Iris pigment epithelial cell (primary cell): ENCODE measurements at regions not wholly inside any gene's neighbourhood (a gene's known extent, or its start where the extent isn't known, plus 50 kb on each side); places are given as distances from the start of the nearest gene placed in this dataset.
A peak's percentile ranks its signal among the peaks of the same experiment; 100 is the strongest.

ENCODE experiments used
- DNase-seq: peaks from one replicate; pipeline ENCODE4 v3.0.0-alpha.2; 2011; ENCODE audit warnings: low read depth

DNA sequence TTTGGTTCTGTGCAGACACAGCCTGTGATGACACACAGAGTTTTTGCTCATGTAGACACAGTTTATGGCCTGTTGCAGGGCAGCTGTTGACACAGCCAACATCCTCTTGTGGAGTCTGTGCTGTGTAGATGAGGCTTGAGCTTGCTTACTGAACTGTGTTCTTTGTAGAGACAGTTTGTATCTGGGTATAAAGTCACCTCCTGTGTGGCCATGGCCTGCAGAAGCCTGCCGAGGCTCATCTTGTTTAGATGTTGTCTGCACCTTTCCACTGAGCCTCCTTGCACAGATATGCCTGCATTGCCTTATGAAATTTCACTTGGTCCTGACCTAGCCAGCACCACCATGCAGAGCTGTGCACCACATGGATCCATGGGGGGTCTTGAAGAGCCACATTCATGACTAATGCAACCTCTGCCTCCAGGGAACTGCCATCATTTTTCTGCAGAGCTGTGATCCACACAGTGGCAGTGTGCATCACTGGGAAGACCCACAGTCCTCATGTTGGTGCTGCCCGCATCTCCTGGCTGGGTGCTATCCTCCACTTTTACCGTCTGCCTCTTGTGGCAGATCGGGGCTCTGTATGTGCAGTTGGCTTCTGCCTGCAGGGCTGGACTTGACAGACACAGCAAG lies 198.0 kb upstream of the MAMLD1 start:
- DNase-seq, result no peak

GRCh38 chrX:150165776-150166610 lies 197.1 kb upstream of the MAMLD1 start:
- DNase-seq, result no peak

GRCh38 chrX:150167482-150168324 lies 195.4 kb upstream of the MAMLD1 start:
- DNase-seq, result no peak

DNA sequence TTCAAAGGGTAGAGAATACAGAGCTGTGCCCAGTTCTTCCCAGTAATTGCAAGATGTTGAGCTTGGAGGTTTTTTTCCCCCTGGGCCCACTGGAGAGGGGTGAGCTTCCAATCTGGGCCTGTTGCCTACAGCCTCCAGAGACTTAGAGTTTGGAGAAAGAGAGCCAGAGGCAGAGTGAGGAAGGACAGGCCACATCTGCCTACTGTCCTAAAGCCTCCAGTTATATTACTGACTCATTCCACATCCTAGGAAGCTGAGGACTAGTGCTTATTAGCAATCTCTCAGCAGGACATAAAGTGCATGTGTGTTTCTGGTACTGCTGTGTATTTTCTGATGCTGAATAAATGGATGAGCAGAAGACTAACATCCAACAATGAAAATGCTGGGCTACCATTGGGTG lies 181.0 kb upstream of the MAMLD1 start:
- no peak for DNase-seq

DNA sequence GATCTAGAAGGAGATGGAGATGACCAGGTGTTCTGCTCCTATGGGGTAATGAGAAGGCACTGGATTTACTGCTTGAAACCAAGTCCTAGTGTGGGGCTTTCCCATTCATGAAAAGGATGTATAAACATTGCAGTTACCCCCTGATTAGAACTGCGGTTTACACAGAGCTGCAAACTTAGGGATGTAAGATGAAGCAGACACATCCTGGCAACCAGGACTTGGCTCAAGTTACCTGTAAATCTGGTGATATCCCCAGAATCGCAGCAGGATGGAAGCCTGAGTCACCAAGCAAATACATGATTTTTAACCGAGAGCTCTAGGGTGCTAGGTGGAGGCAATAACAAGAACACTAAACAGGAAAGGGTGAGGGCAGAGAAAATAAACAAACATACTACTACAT lies 178.6 kb upstream of the MAMLD1 start:
- DNase-seq, result peak; percentile 56

GRCh38 chrX:150185766-150186165 lies 177.4 kb upstream of the MAMLD1 start:
- no peak for DNase-seq

DNA sequence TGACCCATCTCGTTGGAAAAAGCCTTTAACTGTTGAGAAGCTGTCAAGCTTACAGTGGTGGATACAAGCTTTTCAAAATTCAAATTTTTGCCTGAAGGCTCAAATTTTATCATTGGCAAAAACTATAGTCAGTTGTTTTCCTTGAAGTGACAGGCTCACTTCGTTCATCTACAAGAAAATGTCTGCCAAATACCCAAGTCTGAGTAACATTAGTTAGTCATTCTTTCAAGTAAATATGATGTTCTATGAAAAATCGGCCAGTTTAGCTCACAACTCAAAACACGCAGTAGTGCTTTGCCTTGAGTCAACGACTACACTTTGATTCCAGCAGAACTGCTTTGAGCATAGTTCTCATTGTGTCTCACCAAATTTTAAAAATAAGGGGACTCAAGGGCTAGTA lies 170.3 kb upstream of the MAMLD1 start:
- DNase-seq, result peak; percentile 45

- no peak for DNase-seq
These were observed 166.8 kb upstream of the MAMLD1 start for GRCh38 chrX:150196285-150196684.

- no peak for DNase-seq
These were observed 165.7 kb upstream of the MAMLD1 start for GRCh38 chrX:150197388-150197787.

- no peak for DNase-seq
These were observed 164.3 kb upstream of the MAMLD1 start for GRCh38 chrX:150198776-150199175.

GRCh38 chrX:150199181-150199580 lies 163.9 kb upstream of the MAMLD1 start:
- no peak for DNase-seq

- DNase-seq, result no peak
These were observed 163.3 kb upstream of the MAMLD1 start for GRCh38 chrX:150199803-150200202.

- DNase-seq, result no peak
These were observed 162.8 kb upstream of the MAMLD1 start for GRCh38 chrX:150200361-150200760.

DNA sequence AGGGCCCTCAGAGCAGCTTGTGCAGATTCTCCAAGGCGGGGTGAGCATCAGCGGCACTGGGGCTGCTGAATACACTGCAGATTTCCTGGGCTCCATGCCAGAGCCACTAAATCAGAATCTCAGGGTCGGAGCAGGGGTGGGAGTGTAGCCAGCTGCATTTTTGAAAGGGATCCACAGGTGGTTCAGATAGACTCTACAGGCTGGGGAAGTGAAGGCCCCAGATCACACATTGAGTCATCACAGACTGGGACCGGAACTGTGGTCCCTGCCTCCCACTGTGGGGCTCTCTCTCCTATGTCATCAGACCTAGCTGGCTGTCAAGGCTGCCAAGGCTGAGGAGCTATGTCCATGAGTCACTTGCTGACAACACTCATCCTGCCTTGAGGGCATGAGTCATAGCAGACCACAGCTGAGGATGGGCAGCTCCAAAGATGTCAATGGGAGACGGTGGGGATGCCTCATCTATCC lies 162.3 kb upstream of the MAMLD1 start:
- peak; percentile 97 for DNase-seq

GRCh38 chrX:150201391-150201790 lies 161.7 kb upstream of the MAMLD1 start:
- no peak for DNase-seq

DNA sequence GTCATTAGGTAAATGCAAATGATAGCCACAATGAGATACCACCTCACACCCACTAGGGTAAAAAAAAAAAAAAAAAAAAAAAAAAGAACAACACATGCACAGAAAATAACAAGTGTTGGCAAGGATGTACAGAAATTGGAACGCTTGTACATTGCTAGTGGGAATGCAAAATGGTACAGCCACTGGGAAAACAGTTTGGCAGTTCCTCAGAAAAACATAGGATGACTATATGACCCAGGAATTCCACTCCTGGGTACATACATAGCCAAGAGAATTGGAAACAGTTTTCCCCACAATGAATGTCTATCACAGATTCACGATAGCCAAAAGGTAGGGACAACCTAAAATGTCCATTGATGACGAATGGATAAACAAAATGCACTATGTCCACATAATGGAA lies 161.3 kb upstream of the MAMLD1 start:
- no peak for DNase-seq

DNA sequence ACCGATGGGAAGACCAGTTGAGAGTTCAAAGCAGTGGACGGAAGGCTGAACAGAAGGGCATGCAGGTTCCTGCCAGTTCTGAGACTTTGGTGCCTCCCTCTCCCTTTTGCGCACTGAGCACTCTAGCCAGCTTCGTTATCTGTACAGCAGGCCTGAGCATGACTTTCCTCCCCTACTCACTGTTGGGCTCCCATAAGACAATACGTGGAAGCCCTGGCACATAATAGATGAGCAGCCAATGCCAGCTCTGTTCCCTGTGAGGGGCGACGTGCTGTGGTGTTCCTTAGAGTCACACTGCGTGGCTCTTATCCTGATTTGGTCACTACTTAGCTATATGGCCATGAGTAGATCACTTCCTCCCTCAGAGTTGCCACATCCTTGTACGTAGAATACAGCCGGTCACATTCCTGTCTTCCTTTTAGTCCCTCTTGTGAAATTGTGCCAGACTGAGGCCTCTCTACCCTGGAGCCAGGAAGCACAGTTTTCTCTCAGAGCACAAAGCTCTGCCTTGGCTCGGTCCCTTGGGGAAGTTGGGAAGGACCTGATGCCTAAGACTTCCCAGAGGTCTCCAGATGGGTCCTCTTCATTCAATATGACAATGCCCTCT lies 160.4 kb upstream of the MAMLD1 start:
- peak; percentile 81 for DNase-seq

DNA sequence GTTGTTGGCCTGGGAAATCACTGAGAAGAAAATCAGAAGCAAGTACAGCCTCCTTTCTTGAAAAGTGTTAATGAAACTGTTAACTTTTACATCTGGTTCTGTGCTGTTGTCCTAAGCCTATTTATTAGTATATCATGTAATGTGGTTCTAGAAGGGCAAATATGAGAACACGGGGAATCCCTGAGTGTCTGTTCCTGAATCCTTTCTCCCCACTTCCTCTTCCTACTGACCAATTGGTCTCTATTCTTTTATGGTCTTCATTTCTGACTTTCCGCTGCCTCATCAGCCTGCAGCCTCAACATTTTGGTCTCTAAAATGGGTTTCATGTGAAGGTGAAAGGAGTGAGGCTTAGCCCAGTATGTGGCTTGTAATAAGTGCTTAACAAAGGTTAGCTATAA lies 159.9 kb upstream of the MAMLD1 start:
- no peak for DNase-seq

- DNase-seq, result peak; percentile 42
These were observed 158.1 kb upstream of the MAMLD1 start for GRCh38 chrX:150205011-150205410.

- no peak for DNase-seq
These were observed 155.4 kb upstream of the MAMLD1 start for GRCh38 chrX:150207733-150208132.

- DNase-seq, result peak; percentile 60
These were observed 151.1 kb upstream of the MAMLD1 start for GRCh38 chrX:150211988-150212387.
